HG02884 (cell line): ENCODE measurements at regions not wholly inside any gene's neighbourhood (a gene's known extent, or its start where the extent isn't known, plus 50 kb on each side); places are given as distances from the start of the nearest gene placed in this dataset.
"Not testable (repeated sequence)": the region's sequence is repeated elsewhere in the genome, so short reads cannot be mapped to it uniquely, and the experiment has no call there.

ENCODE experiments used
- ATAC-seq: cut with Tn5 transposase; IDR thresholded peaks from one replicate; pipeline ENCODE4 v1.9.1; 2021; ENCODE audit warnings: mild to moderate bottlenecking, moderate library complexity; ENCODE audit not compliant: unreplicated experiment

GRCh38 chr14:41549821-41550607, 56.7 kb upstream of the LRFN5 start:
- ATAC-seq: no peak

GRCh38 chr14:41549282-41549681, 57.4 kb upstream of the LRFN5 start:
- no peak for ATAC-seq

GRCh38 chr14:41548666-41549065, 58.0 kb upstream of the LRFN5 start:
- no peak for ATAC-seq

- ATAC-seq: no peak
Measured at GRCh38 chr14:41541333-41541732, 65.3 kb upstream of the LRFN5 start.

GRCh38 chr14:41532255-41532654, 74.4 kb upstream of the LRFN5 start:
- no peak for ATAC-seq

GRCh38 chr14:41521891-41522290, 84.8 kb upstream of the LRFN5 start:
- no peak for ATAC-seq

GRCh38 chr14:41518030-41518429, 88.6 kb upstream of the LRFN5 start:
- ATAC-seq: not testable (repeated sequence)

- ATAC-seq: no peak
Measured at GRCh38 chr14:41506552-41506951, 100.1 kb upstream of the LRFN5 start.

- ATAC-seq: no peak
Measured at GRCh38 chr14:41505491-41505890, 101.2 kb upstream of the LRFN5 start.

- no peak for ATAC-seq
Measured at GRCh38 chr14:41498959-41499358, 107.7 kb upstream of the LRFN5 start.

- no peak for ATAC-seq
Measured at GRCh38 chr14:41490323-41490722, 116.4 kb upstream of the LRFN5 start.

GRCh38 chr14:41489315-41489972, 117.2 kb upstream of the LRFN5 start:
- ATAC-seq: no peak

GRCh38 chr14:41488401-41488800, 118.3 kb upstream of the LRFN5 start:
- ATAC-seq: no peak

GRCh38 chr14:41482861-41483260, 123.8 kb upstream of the LRFN5 start:
- no peak for ATAC-seq

GRCh38 chr14:41476526-41476925, 130.2 kb upstream of the LRFN5 start:
- ATAC-seq: no peak

- no peak for ATAC-seq
Measured at GRCh38 chr14:41461380-41461779, 145.3 kb upstream of the LRFN5 start.

- no peak for ATAC-seq
Measured at GRCh38 chr14:41457393-41457792, 149.3 kb upstream of the LRFN5 start.

GRCh38 chr14:41449066-41449465, 157.6 kb upstream of the LRFN5 start:
- no peak for ATAC-seq

GRCh38 chr14:41446008-41446407, 160.7 kb upstream of the LRFN5 start:
- no peak for ATAC-seq

GRCh38 chr14:41423503-41423902, 183.2 kb upstream of the LRFN5 start:
- ATAC-seq: no peak

- not testable (repeated sequence) for ATAC-seq
Measured at GRCh38 chr14:41421308-41421707, 185.4 kb upstream of the LRFN5 start.

GRCh38 chr14:41419709-41420108, 187.0 kb upstream of the LRFN5 start:
- no peak for ATAC-seq
